GM18520 (cell line): ENCODE measurements at regions not wholly inside any gene's neighbourhood (a gene's known extent, or its start where the extent isn't known, plus 50 kb on each side); places are given as distances from the start of the nearest gene placed in this dataset.
A peak's percentile ranks its signal among the peaks of the same experiment; 100 is the strongest.

ENCODE experiments used
- ATAC-seq: cut with Tn5 transposase; IDR thresholded peaks from one replicate; pipeline ENCODE4 v1.9.1; 2021; ENCODE audit not compliant: unreplicated experiment

DNA sequence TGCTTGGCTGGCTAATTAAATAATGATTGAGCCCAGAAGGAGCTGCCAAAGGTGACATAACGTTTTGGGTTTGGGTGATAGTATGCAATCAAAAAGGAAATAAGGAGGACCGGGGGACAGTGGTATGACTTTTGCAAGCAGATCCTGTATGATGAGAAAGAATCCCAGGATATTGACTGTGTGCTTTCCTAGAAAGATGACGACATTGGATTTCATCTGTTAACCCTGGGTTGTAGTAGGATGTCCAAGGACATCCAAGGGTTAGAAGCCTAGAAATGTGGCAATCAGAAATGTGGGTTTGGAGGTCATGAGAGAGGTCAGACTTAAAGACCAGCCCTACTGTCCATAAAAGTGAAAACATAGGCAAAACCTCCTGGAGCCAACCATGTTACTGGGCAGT lies 50.3 kb upstream of the HMHB1 start:
- no peak for ATAC-seq

DNA sequence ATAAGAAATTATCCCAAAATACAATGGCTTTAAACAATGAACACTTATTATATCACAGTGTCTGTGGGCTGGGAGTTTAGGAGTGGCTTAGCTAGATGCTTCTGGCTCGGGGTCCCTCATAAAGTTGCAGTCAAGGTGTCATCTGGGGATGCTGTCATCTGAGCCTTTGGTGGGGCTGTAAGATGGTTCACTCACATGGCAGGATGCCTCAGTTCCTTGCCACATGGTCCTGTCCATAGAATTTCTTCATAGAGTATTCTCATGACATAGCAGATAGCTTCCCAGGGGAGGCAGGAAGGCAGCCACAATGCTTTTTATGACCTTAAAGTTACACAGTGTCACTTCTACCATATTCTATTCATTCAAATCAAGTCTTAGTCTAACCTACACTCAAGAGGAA lies 51.2 kb upstream of the HMHB1 start:
- no peak for ATAC-seq

DNA sequence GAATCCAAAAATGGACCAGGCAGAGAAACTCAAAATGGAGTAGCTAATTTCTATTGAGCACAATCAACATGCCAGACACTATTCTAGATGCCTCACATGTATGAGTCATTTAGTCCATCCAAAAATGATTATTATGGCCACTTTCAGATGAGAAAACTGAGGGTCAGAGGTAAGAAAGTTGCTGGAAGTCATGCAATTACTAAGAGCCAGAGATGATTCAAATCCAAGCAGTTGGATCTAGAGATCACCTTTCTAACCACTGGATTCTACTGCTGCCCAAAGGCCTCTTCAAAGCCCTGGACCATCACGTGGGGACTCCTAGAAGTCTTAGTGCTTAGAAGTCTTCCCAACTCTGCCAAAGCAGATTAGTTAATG lies 51.8 kb upstream of the HMHB1 start:
- peak; percentile 50 for ATAC-seq

DNA sequence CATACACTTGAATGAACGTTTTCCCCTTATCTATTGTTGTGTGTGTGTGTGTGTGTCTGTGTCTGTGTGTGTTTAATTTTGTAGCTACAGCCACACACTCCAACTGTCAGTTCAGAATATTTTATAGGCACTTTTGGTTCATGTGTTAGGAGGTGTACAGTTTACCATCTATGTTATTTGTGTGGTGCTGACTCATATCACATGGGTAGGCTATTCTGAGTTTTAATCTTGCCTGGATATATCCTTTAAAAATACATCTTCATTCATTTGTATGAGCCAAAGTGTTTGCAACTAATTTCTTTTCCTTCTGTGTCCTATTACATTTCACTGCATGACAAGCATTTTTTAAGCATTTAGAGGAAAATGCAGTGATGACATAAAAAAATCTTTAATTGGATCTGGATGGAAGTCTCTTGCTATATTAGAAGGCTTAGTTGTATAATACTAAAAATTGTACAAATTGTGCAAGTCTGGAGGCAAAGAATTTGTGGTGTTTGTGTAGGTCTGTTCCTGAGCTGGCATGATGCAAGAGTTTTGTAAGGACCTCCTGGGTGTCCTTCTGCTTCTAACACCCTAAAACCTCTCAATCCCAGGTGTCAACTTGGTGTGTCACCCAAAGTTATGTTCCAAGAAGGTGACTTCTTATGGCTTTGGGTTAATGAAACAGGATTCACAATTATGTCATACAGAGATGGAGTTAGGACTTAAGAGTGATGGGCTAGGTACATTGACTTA lies 52.4 kb upstream of the HMHB1 start:
- no peak for ATAC-seq

DNA sequence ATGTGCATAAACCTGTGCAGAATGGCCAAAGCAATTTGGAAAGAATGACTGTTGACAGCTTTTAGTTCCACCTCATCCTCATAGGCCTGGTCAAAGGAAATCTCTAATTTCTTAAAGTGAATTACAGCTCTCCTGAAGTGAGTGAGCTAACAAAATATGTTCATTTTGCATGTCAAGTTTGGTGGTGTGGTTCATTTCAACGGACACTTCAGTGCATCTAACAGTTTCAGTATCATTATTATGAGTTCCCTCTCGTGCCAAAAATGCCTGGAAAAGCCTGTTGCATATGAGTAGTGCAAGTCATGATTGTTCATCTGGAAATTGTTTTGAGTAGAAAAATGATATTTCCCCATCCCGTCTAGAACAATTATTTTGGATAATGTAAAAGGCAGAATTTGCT lies 53.2 kb upstream of the HMHB1 start:
- peak; percentile 63 for ATAC-seq

DNA sequence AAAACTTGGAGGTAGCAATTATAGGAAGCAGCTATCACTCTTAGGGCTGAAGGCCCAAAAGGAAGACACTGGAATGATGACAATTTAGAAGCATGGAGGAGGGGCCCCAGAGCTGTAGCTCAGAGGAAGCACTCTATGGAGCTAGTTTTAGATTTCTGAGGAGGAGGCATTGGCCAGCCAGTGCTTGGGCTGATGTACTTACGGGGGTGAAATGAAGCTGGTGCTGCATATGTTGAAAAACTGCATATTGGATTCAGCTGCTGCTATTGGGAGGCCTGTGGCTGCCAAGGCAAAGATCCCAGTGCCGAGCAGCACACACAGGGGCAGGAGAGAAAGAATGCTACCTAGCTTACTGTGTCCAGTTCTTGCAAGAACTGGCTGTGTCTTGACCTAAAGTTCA lies 53.9 kb upstream of the HMHB1 start:
- no peak for ATAC-seq

DNA sequence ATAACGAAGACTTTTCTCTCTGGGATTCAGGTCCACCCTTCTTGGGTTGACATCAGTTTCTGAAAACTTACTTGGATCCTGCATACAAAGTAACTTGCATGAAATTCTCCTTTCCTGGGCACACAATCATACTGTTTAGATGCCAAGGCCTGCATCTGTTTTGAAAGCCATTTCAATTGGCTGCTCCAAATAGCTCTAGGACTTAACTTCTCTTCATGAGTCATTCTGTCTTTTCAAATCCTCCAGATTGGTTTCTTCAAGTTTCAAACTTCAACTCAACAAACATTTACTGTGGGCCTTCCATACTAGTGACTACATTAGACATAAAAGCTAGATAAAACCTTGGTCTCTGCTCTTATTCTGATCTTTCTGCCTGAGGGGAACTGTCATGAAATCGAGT lies 54.8 kb upstream of the HMHB1 start:
- ATAC-seq: no peak

DNA sequence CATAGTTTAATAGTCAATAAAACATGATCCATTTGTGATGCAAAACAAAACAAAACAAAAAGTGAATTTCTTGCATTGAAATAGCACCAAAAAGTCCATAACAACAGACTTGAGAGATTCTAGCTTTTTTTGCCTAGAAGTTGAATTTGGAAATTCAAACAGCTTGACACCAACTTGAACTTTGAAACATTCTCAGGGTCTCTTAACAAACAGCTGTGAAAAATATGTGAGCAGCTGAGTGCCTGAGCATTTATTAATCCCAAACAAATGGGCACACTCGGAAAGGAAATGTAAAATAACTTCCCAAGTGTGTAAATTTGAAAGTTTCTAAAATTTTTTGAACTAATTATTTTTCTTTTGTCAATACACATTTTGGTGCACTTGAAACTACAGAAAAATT lies 56.0 kb upstream of the HMHB1 start:
- ATAC-seq: no peak

DNA sequence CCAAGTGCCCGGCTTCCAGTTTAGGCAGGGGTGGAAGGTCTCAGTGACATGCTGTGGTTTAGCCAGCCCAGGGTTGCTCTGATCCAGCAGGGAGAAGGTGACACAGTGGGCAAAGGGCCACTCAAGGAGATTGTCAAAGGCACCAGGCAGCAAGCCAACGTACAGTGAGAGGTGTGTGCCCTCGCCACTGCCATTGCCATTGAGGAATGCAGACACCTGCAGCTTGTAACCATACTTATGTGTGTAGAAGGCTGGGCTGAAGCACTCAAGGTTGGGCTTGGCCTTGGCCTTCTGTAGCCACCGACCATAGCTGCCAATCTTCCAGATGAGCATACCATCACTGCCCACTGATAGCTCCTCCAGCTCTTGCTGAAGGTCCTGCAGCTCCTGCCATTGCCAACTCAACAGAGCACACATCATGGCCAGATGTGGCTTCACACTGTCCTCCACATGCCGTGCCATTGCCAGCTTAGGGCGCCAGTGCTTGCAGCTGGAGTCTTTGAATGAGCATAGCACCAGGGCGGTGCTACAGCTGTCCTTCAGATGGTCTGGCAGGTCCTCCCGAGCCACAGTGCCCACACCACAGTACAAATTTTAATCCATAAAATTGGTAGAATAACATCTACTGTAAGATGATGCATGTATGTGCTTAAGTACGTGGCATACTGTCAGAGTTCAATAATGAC lies 59.7 kb upstream of the HMHB1 start:
- ATAC-seq: no peak

DNA sequence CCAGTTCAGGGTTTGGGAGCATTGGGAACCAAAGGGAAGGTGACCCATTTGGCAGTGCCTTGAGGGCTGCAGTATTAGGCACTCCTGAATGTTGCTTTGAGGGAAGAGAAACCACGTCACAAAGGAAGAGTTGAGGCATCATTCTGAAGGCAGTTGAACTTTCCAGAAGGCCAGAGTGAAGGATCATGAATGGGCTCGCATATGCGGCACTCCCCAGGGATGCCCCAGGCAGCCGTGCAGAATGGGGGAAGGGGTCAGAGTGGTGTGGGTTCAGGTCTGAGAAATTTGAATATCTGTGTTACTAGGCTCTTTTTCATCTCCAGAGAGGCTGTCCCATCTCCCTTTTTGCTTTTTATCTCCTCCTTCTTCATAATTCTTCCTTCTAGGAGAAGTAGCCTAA lies 60.6 kb upstream of the HMHB1 start:
- no peak for ATAC-seq

DNA sequence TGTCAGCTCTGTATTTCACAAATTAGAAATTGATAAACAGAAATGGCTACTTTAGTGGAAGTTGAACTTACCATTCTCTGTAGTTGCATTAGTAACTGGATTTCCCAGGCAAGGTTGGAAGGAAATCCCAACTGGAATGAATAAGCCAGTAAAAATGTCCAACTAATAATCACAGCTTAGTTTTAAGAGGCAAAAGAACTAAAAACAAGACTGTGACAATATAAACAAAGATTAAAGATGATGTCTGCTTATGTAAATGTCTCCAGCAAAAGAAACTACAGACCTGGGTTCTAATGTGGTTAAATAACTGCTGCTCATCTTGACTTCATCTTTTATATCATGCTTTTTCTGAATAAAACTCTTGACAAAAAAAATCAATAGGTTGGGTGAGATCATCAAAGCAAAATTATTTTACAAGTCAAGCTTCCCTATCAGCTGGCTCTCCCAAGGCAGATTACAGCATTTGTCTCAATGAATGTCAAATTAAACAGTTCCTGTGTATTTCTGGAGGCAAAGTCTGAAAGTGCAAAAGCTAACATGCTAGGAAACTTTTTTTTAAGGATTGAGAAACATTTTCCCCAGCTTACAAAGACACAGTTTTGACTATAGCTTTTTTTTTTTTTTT lies 62.3 kb upstream of the HMHB1 start:
- ATAC-seq: no peak

DNA sequence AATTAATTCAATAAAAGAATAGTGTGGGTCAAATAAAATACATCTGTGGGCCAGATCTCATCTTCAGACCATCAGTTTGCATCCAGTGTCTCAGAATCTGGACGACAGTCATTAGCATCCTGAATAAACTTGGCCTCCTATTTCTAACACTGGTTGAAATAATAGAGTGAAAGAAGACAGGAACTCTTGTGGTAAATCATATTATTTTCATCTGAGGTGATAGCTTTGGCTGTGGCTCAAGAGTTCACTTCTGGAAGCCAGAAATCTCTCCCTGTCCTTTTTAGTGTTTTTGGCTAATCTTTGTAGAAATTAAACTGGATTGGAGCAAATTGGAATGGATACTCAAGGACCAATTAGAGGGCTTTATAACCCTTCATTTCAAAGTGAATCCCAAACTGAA lies 63.4 kb upstream of the HMHB1 start:
- no peak for ATAC-seq

DNA sequence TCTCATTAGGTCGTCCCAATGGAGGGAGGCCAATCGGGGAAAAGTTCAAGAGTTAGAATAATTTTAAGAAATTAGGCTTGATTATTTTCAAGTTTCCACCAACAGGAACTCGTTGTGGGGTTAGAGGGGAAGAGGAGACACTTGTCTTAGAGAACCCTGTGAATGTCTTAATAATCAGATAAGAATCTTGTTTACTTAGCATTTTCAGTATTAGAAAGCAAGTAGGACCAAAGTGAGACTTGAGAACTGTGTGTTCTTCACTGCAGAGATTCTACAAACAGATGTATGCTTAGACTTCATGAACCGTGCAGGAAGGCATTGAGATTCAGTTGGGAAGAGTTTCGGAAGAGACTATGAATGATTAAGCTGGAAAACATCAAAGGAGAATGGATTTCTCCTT lies 69.0 kb upstream of the HMHB1 start:
- ATAC-seq: no peak

DNA sequence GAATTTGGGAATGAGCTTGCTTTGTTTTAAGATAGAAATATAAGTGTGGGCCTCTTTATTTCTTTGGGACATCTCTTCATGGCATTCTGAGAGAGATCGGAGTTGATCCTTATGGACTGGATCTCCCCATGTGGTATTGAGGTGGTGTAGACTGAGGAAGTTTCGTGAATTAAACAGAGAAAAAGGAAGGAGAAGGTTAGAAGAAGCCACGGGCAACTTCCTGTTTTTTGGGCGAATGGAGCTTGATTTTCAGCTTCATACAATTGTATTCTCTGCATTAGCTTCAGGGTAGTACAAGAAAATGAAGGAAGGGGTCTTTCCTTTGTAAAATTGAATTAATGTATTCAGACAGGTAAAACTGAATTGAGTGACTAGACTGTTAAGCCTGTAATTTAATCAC lies 70.5 kb upstream of the HMHB1 start:
- ATAC-seq: no peak

DNA sequence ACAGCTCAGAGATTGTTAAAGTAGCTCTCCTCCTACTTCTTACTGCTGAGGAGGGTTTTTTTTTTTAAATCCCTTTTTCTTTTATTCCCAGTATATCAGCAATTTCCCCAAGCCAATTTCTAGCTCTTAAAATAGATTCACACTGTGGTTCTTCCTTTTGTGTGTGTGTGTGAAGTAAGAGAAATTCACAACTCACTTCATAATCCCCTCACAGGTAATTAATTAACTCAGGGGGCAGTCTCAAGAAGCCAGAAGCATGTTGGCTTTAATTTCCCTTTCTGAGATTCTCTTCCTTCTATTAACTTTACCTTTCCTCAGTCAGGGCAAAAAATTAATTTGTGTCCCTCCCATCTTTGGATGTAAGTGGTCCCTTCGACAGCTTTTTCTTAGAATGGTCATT lies 71.0 kb upstream of the HMHB1 start:
- no peak for ATAC-seq

DNA sequence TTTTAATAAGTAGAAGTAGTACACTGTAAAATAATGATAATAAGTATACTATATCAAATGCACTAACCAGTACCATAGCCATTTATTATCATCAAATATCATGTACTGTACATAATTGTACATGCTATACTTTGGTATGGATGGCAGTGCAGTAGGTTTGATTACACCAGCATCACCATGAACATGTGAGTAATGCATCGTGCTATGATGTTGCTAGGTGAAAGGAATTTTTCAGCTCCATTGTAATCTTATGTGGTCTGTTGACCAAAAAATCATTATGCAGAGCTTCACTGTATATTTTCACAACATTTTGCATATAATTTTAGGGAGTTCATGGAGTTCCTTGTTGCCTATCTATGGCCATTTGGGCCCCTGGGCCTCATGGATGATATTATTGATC lies 72.2 kb upstream of the HMHB1 start:
- ATAC-seq: no peak

DNA sequence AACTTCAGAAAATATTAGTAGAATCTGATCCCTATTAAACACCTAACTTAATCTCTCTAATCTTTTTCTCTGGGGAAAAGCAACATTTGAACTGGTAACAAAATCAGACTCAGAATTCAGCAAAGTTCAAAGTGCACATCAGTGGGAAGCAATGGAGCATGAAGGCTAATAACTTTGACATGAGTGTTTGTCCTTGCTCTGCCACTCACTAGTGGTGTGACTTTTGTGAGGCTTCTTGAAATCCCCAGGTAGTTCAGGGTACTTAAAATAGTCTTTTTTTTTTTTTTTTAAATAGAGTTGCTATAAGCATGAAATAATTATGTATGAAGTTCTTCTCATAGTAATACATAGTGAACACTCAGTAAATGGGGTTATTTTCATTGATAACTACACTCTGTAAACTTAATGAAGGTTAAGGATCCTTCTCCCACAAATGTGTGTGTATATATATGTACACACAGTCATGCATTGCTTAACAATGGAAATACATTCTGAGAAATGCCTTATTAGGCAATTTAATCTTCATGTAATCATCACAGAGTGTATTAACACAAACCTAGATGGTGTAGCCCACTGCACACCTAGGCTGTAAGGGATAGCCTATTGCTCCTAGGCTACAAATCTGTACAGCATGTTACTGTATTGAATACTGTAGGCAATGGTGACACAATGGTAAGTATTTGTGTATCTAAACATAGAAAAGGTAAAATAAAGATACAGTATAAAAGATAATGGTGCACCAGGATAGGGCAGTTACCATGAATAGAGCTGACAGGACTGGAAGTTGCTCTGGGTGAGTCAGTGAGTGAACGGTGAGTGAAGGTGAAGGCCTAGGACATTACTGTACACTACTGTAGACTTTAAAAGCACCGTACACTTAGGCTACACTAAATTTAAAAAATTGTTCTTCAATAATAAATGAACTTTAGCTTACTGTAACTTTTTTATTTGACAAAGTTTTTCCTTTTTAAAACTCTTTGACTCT lies 73.3 kb upstream of the HMHB1 start:
- no peak for ATAC-seq

DNA sequence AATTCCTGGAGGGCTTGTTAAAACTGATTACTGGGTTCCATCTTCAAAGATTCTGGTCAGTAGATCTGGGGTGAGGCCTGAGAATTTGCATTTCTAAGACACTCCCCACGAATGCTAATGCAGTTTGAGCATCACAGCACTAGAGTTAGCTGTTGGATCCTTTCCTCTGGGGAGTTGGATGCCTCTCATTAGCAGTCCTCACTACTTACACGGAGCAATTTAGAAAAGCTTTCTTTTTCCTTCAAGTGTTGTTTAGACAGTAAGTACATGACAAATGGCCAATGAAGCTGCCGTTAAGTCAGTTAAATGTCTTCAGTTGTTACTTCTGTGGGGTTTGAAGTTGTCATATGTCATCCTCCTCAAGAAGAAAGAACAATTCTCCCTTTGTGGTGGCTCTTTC lies 74.9 kb upstream of the HMHB1 start:
- no peak for ATAC-seq

DNA sequence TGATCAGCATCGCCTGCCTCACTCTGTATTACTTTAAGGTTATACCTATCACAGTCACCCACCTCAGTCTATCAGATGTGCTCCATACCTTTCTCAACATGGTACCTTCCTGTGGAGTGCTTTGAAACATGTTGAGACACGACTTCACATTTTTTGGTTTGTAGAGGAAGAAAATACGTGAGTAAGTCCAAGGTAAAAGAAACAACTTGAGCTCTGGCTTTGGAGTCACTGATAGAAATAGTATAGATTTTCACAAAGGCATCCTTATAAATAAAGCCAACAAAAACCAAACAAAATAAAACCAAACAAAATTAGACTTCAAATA lies 77.5 kb upstream of the HMHB1 start:
- no peak for ATAC-seq

DNA sequence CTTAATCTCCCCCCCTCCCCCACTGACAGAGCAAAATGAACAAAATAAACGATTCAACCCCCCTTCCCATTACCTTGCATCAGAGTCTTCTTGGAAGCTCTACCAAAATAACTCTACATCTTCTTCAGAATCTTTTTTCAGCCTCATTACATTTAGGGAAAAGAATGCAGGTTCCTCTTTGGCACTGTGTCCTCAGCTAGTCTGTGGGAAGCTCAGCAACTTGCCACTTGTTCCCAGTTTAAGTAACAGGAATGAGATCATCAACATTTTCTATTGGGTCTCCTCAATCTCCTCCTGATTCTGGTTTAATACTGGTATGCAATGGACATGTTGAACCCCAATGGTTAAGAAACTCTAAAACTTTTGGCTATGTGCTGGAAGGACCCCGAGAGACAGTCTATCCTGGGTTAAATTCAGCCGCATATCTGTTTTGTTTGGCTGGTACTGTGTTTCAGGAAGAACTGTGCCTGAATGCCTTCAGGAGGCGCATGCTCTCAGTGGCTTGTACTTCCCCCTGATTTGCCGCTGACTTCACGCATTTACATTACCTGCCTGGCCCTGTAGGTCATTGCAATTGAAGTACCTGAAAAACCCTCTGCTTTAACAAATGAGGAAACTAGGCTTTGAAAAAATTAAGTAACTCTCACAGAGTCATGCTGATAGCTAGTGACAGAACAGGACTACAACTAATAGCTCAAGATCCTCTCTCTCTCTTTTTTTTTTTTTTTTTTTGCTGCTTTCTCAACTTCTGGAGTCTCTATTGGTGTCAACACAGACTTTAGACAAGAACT lies 78.1 kb upstream of the HMHB1 start:
- no peak for ATAC-seq

DNA sequence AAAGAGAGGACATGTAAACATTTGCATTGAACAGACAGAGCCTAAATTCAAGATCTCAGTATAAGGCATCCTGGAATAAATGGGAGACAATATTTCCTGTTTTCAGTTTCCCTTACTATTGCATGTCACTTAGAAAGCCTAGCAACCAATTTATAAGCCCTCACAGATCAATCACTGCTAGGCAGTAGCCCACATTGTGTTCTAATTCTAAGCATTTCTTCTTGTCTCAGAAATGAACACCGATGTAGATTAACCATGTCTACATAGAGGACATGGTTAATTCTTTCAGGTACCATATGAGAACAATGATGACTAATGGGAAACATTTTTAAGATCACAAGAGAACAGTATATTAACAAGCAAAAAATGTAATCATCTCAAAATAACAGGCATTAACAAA lies 79.6 kb upstream of the HMHB1 start:
- no peak for ATAC-seq
